ENCODE measurements at regions not wholly inside any gene's neighbourhood (a gene's known extent, or its start where the extent isn't known, plus 50 kb on each side); places are given as distances from the start of the nearest gene placed in this dataset.

- H3K27ac ChIP-seq, result no peak overlapping the region
- TF ChIP-seq, protein P1, sequence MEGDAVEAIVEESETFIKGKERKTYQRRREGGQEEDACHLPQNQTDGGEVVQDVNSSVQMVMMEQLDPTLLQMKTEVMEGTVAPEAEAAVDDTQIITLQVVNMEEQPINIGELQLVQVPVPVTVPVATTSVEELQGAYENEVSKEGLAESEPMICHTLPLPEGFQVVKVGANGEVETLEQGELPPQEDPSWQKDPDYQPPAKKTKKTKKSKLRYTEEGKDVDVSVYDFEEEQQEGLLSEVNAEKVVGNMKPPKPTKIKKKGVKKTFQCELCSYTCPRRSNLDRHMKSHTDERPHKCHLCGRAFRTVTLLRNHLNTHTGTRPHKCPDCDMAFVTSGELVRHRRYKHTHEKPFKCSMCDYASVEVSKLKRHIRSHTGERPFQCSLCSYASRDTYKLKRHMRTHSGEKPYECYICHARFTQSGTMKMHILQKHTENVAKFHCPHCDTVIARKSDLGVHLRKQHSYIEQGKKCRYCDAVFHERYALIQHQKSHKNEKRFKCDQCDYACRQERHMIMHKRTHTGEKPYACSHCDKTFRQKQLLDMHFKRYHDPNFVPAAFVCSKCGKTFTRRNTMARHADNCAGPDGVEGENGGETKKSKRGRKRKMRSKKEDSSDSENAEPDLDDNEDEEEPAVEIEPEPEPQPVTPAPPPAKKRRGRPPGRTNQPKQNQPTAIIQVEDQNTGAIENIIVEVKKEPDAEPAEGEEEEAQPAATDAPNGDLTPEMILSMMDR (conservative IDR thresholded peaks at IDR 0.05), result no peak
- no peak for TF ChIP-seq ZFX (IDR thresholded peaks at IDR 0.05)
These were observed 527.1 kb downstream of the TYW1 start for GRCh38 chr7:67523713-67524112.

GRCh38 chr7:67525588-67525987, 529.0 kb downstream of the TYW1 start:
- TF ChIP-seq, protein P1 (conservative IDR thresholded peaks at IDR 0.05), result no peak
- no peak for TF ChIP-seq ZFX (IDR thresholded peaks at IDR 0.05)
- H3K27ac ChIP-seq, result no peak overlapping the region

DNA sequence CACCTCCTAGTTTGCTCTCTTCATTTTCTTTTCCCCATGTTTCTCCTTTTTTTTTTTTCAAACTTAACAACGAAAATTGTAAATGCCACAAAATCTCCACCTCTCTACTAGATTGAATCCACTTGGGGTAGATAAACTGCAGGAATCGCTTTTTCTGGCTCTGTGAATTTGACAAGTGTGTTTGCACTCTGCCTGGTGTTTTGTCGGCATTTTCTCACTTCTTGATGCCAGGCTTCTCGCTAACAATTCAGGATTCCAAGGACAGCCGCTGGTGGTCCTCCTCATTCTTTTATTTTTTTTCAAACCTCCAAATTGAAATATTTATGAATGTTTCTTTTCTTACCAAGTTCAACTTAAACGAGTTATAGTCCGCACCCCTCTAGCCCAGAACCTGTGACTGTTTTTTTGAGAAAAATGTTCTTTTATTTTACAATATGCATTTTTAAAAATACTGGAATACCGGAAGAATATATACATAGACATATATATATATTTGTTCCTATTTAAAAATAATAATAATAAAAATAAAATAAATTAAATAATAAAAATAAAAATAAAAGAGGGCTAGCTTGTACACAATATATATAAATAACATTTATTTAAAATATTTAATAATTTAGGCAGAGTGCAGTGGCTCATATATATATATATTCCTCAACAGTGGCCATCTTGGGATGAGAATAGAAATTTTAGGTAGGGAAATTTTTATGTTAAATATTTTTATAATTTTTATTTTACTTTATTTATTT, 538.8 kb downstream of the TYW1 start:
- no peak overlapping the region for H3K27ac ChIP-seq
- TF ChIP-seq ZFX (IDR thresholded peaks at IDR 0.05), result no peak
- TF ChIP-seq, protein P1 (conservative IDR thresholded peaks at IDR 0.05), result no peak

- H3K27ac ChIP-seq, result no peak overlapping the region
- no peak for TF ChIP-seq ZFX (IDR thresholded peaks at IDR 0.05)
- TF ChIP-seq, protein P1 (conservative IDR thresholded peaks at IDR 0.05), result no peak
These were observed 546.3 kb downstream of the TYW1 start for GRCh38 chr7:67542916-67543315.

- TF ChIP-seq, protein P1 (conservative IDR thresholded peaks at IDR 0.05), result no peak
- TF ChIP-seq ZFX (IDR thresholded peaks at IDR 0.05), result no peak
These were observed 550.7 kb downstream of the TYW1 start for GRCh38 chr7:67547183-67547907.

DNA sequence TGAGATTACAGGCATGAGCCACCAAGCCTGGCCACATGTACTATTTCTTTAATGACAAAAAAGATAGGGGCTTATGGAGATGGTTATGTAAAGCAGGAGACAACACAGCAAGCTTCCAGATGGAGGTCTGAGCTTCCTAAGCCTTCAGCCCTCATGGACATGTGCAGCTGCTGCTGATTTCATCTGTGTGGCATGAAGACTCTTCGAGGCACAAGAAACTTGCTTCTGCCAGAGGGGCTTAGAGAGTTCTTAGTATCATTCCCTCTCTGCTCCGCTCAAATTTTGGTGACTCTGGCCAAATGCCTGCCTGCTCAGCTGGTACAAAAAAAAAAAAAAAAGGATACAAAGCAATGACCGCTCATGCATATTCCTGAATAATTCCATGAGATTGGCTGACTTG, 552.5 kb downstream of the TYW1 start:
- no peak overlapping the region for H3K27ac ChIP-seq
- no peak for TF ChIP-seq ZFX (IDR thresholded peaks at IDR 0.05)
- TF ChIP-seq, protein P1 (conservative IDR thresholded peaks at IDR 0.05), result no peak

More at GRCh38 chr7:67547183-67547907, 550.7 kb downstream of the TYW1 start:
- no peak overlapping the region for H3K27ac ChIP-seq

- no peak overlapping the region for H3K27ac ChIP-seq
- TF ChIP-seq, protein P1 (conservative IDR thresholded peaks at IDR 0.05), result no peak
- no peak for TF ChIP-seq ZFX (IDR thresholded peaks at IDR 0.05)
These were observed 554.3 kb downstream of the TYW1 start for GRCh38 chr7:67550801-67551436.

All from C4-2B (cell line).